ENCODE measurements at regions not wholly inside any gene's neighbourhood (a gene's known extent, or its start where the extent isn't known, plus 50 kb on each side); places are given as distances from the start of the nearest gene placed in this dataset.

DNA sequence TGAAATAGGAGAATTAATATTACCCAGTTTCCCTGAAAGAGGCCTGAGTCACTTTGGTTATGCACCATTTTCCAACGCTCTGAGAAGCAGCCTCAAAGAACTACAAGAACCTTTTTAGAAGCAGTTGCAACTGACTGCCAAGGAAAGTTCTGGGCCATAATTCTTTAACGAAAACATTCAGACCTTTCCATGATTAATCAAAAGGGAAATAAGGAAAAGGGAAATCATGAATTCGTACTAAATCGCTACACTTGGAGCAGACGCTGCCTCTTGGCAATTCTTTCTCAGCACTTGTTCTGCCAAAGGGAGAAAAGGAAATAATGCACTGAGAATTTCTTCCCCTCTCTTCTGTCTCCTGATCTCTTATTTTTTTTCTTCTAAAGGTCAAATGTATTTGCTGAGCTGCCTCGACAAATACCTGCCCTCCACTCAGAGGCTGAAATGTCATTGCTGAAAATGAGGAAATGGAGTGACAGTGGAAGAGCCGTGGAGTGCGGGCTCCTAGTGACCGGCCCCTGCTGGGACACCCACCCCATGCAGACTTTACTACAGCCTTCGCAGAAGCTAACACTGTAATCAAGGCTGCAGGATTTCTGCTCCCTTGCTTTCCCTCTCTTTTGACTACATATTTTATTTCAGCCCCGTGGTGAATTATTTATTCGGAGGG lies 67.9 kb upstream of the GALNT2 start:
- CTCF ChIA-PET: no interaction called here
- no peaks in the 10 kb centered on the region for H3K4me1 Mint-ChIP-seq (ENCODE audit: low read depth)
- intact Hi-C loops (cut with micrococcal nuclease): no loop called here

DNA sequence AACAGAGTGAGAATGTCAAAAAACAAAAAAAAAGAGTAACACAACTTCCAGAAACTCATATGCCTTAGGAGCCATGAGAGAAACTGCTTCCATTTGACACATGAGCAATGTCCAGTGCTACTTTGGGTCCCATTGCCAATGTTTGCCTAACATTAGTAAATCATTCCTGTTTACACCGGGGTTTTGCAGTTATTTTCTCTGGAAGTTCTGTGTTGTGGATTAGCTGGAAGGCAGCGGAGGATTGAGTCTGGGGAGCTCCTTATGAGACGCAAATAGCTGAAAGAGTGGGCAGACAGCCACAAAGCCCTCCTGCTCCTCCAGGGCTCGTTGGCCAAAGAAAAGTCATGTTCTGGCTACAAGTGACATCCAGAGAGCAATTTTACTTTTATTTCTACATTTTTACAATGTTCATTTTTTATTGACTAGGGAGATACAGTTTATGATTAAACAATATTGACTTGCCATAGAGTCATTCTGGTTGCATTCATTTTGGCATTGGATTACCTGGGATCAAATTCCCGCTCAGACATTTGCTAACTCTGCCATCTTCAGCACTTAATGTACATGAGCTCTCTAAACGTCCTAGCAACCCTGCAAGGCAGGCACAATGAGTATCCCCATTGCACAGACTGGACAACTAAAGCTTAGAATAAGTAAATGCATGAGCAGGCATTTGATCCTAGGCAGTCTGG lies 66.4 kb upstream of the GALNT2 start:
- intact Hi-C loops (cut with micrococcal nuclease): no loop called here
- DNase-seq: no peak
- Mint-ChIP-seq H3K4me3 (no peak overlapping the region), H3K27ac (no peak overlapping the region), H3K9me3 (no peaks in the 10 kb centered on the region), H3K36me3 (ENCODE audit: low read depth) (no peaks in the 10 kb centered on the region), H3K27me3 (ENCODE audit: low read depth) (no peaks in the 10 kb centered on the region), H3K4me1 (ENCODE audit: low read depth) (no peaks in the 10 kb centered on the region)
- CTCF ChIA-PET: no interaction called here

More for the DNA sequence above, 67.9 kb upstream of the GALNT2 start:
- DNase-seq: no peak
- no peaks in the 10 kb centered on the region for H3K9me3 Mint-ChIP-seq
- H3K4me3 Mint-ChIP-seq: no peak overlapping the region
- no peaks in the 10 kb centered on the region for H3K36me3 Mint-ChIP-seq (ENCODE audit: low read depth)
- H3K27ac Mint-ChIP-seq: no peak overlapping the region
- no peaks in the 10 kb centered on the region for H3K27me3 Mint-ChIP-seq (ENCODE audit: low read depth)

DNA sequence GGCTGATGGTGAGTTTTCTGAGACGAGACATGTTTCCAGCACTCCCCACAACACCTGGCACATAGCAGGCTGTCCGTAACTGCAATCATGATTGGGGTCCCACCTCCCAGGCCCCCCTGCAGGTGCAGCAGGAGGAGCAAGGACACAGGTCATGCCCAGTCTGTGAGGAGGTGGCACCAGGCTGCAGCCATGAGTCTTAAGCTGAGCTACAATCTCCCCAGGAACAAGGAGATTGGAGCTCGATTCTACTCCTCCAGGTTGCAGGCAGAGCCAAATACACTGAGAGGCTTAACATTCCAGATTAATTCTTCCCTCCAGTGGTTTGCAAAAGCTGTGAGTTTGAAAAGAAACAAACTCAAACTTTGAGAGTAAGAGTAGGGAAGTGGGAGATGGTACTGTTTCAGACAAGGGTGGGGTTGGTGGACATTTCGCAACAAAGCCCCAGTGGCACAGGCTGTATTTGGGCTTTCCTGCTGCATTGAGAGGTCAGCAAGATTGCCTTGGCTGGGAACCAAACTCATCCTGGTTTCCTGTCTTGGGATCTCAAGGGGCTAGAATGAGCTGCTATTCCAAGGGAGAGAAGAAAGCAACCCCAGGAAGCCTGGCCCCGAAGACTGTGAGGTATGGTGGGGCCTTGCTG lies 64.8 kb upstream of the GALNT2 start:
- Mint-ChIP-seq H3K27ac (no peak overlapping the region), H3K27me3 (ENCODE audit: low read depth) (no peaks in the 10 kb centered on the region), H3K4me1 (ENCODE audit: low read depth) (no peaks in the 10 kb centered on the region), H3K36me3 (ENCODE audit: low read depth) (no peaks in the 10 kb centered on the region), H3K9me3 (no peaks in the 10 kb centered on the region), H3K4me3 (no peak overlapping the region)
- CTCF ChIA-PET: no interaction called here
- intact Hi-C loops (cut with micrococcal nuclease): no loop called here
- no peak for DNase-seq

DNA sequence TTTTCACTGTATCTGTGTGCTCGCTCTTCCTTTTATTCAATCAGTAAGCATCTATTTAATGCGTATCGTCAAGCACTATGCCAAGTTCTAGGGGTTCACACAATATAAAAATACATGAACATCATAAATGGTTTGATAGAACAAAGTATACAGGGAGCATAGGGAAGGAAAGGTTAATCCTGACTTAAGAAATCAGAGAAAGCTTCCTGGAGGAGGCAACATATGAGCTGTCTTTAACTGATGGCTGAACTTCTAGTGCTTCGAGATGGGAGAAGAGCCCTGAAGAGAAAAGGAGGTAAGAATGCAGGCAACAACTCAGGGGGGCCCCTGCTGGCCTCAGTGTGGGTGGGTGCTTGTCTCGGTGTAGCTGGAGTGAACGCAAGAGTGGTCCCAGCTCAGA lies 63.6 kb upstream of the GALNT2 start:
- CTCF ChIA-PET: no interaction called here
- Mint-ChIP-seq H3K4me1 (ENCODE audit: low read depth) (no peaks in the 10 kb centered on the region), H3K4me3 (no peak overlapping the region), H3K9me3 (no peaks in the 10 kb centered on the region), H3K27me3 (ENCODE audit: low read depth) (no peaks in the 10 kb centered on the region), H3K36me3 (ENCODE audit: low read depth) (no peaks in the 10 kb centered on the region), H3K27ac (no peak overlapping the region)
- intact Hi-C loops (cut with micrococcal nuclease): no loop called here
- no peak for DNase-seq

DNA sequence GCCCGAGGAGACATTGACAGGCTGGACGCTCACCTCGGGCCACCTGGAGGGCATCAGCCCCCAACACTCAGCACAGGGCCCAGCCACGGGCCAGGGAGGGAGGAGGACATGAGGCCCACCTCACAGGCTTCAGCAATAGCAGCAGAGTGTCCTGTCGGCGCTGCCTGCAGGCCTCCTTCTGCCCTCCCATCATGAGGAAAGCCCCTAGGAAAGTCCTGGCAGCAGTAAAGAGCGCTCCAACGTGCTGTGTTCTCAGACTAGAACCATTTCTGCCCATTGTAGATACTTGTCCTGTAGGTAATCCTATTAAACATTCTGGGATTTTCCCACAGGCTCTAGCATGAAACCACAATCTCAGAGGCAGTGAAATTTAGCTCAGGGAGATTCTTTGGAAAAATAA lies 62.0 kb upstream of the GALNT2 start:
- CTCF ChIA-PET: interaction anchor here (0.7 kb wide), 1 partner anchor 77 kb away, joined by 3 read pairs; no protein-coding TSS in a partner anchor
- no peak overlapping the region for H3K4me3 Mint-ChIP-seq
- H3K36me3 Mint-ChIP-seq (ENCODE audit: low read depth): no peaks in the 10 kb centered on the region
- intact Hi-C loops (cut with micrococcal nuclease): no loop called here
- DNase-seq: no peak
- no peaks in the 10 kb centered on the region for H3K27me3 Mint-ChIP-seq (ENCODE audit: low read depth)
- no peaks in the 10 kb centered on the region for H3K9me3 Mint-ChIP-seq
- H3K27ac Mint-ChIP-seq: no peak overlapping the region
- H3K4me1 Mint-ChIP-seq (ENCODE audit: low read depth): no peaks in the 10 kb centered on the region

DNA sequence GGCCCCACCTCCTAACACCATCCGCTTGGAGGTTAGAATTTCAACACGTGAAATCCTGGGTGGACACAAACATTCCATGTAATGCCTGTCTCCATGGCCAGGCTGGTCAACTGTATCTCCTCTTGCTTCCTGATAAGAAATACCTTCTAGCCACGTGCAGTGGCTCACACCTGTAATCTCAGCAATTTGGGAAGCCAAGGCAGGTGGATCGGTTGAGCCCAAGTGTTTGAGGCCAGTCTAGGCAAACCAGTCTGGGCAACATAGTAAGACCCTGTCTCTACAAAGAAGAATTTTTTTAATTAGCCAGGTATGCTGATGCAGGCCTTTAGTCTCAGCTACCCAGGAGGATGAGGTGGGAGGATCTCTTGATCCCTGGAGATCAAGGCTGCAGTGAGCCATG lies 58.3 kb upstream of the GALNT2 start:
- DNase-seq: no peak
- H3K27me3 Mint-ChIP-seq (ENCODE audit: low read depth): no peaks in the 10 kb centered on the region
- H3K27ac Mint-ChIP-seq: no peak overlapping the region
- H3K36me3 Mint-ChIP-seq (ENCODE audit: low read depth): no peaks in the 10 kb centered on the region
- intact Hi-C loops (cut with micrococcal nuclease): no loop called here
- no peak overlapping the region for H3K4me3 Mint-ChIP-seq
- CTCF ChIA-PET: no interaction called here
- H3K9me3 Mint-ChIP-seq: no peaks in the 10 kb centered on the region
- H3K4me1 Mint-ChIP-seq (ENCODE audit: low read depth): no peaks in the 10 kb centered on the region

DNA sequence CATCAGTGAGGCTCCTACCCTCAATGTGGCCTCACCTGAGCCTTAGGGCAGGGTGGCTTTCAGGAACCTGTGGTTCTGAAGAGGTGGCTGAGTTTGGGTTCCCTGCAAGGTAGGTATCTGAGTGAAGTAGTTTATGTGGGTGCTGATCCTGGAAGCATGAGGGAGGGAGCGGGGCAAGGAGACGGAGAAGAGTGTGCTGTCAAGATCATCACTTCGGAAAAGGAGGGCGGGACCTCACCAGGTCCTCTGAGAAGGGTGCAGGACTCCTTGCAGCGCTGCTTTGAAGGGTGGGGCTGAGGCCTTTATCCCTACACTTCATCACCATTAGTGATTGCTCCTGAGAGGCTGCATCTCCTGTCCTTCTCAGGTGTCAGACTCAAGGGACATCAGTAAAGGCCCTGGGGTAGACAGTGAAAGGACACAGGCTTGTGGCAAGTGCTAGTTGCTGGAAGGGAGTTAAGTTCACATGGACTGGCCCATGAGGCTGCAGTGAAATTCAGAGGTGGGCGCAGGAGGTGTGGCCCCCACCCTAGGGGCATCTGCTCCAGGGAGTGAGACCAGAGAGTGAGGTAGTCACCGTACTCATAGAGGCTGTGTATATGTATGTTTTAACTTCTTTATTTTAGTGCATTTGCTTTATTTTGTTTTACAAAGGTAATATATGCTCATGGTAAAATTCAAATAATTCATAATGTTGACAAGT lies 57.3 kb upstream of the GALNT2 start:
- CTCF ChIA-PET: no interaction called here
- intact Hi-C loops (cut with micrococcal nuclease): no loop called here
- no peaks in the 10 kb centered on the region for H3K9me3 Mint-ChIP-seq

DNA sequence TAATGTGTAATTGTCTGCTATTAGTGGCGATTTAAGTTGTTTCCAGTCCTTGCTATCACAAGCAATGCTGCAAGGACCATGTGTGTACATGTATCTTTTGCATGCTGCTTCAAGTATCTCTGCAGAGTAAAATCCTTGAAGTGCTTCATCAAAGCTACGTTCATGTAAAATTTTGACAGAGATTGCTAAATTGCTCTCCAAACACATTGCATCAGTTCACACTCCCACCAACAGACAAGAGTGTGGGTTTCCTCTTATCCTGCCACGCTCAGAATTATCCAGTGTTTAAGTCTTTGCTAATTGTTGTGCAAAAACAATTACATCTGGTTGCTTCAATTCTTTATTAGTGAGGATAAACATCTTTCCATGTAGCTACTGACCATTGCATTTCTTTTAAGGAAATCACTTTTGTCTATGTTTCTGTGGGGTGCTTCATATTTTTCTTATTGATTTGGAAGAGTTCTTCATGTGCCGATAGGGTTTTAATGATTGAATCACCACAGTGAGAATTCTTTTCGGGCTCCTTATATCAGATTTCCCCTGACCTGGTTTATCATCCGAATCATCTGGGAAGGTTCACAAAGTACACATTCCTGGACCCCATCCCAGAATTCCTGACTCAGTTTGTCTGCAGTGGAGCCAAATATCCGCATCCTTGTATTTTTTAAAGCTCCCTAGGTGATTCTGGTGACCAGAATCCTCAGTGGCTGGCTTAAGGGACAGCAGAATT lies 56.3 kb upstream of the GALNT2 start:
- no peaks in the 10 kb centered on the region for H3K9me3 Mint-ChIP-seq
- intact Hi-C loops (cut with micrococcal nuclease): no loop called here
- no peak overlapping the region for H3K27ac Mint-ChIP-seq
- H3K4me3 Mint-ChIP-seq: no peak overlapping the region
- H3K27me3 Mint-ChIP-seq (ENCODE audit: low read depth): no peaks in the 10 kb centered on the region
- CTCF ChIA-PET: no interaction called here
- H3K4me1 Mint-ChIP-seq (ENCODE audit: low read depth): no peaks in the 10 kb centered on the region
- no peak for DNase-seq
- H3K36me3 Mint-ChIP-seq (ENCODE audit: low read depth): no peaks in the 10 kb centered on the region

More for the DNA sequence above, 57.3 kb upstream of the GALNT2 start:
- no peak for DNase-seq
- Mint-ChIP-seq H3K27ac (no peak overlapping the region), H3K4me3 (no peak overlapping the region), H3K36me3 (ENCODE audit: low read depth) (no peaks in the 10 kb centered on the region), H3K27me3 (ENCODE audit: low read depth) (no peaks in the 10 kb centered on the region), H3K4me1 (ENCODE audit: low read depth) (no peaks in the 10 kb centered on the region)

DNA sequence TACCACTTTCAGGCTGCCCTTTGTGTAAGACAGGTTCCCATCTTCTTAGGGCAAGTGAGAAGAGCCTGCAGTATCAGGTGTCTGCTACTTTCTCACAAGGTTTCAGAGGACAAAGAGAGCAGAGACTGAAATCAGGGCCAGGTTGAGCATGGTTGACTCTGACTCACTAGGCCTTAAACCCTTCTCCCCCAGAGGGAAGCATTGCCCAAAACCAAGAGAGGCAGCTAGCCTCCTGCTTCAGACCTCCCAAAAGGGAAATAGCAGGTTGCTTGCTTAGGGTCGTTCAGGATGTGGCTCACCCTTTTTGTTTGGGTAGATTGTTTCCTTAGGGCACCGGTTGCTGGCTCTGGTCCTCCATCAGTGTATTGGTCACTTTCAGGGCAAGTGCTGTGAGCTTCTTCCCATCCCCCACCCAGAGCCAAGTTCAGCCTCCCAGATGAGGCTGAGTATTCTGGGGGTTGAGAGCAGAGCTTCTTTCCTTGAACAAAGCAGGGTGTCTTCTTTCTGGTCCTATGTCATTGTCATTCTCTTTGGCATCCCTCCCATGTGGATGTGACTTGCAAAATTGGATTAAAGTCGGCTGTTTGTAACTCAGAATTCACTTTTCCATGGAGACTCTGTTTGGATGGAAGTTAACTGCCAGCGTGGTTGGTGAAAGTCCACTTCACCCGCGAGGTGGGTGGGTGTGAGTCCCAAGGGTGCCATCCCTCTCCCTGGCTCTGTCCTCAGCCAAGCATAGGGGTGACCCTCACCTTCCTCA lies 55.5 kb upstream of the GALNT2 start:
- no peaks in the 10 kb centered on the region for H3K36me3 Mint-ChIP-seq (ENCODE audit: low read depth)
- no peaks in the 10 kb centered on the region for H3K4me1 Mint-ChIP-seq (ENCODE audit: low read depth)
- DNase-seq: no peak
- H3K27ac Mint-ChIP-seq: no peak overlapping the region
- H3K27me3 Mint-ChIP-seq (ENCODE audit: low read depth): no peaks in the 10 kb centered on the region
- H3K9me3 Mint-ChIP-seq: no peaks in the 10 kb centered on the region
- H3K4me3 Mint-ChIP-seq: no peak overlapping the region
- CTCF ChIA-PET: no interaction called here
- intact Hi-C loops (cut with micrococcal nuclease): no loop called here

DNA sequence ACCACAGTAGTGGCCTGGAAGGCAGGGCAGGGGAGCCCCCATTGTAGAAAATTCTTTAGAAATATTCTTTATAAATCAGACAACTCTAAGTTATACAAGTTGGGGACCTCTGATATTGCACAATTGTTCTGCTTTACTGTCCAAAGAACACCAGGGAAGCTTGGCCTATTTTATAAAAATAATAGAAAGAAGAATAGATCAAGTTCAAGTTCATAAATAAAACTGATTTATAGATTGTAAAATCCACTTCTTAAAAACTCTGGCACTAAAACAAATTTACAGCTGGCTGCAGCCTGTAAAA lies 55.0 kb upstream of the GALNT2 start:
- Mint-ChIP-seq H3K4me1 (ENCODE audit: low read depth) (no peaks in the 10 kb centered on the region), H3K27ac (no peak overlapping the region), H3K36me3 (ENCODE audit: low read depth) (no peaks in the 10 kb centered on the region), H3K9me3 (no peaks in the 10 kb centered on the region), H3K27me3 (ENCODE audit: low read depth) (no peaks in the 10 kb centered on the region), H3K4me3 (no peak overlapping the region)
- DNase-seq: no peak
- intact Hi-C loops (cut with micrococcal nuclease): no loop called here
- CTCF ChIA-PET: no interaction called here

DNA sequence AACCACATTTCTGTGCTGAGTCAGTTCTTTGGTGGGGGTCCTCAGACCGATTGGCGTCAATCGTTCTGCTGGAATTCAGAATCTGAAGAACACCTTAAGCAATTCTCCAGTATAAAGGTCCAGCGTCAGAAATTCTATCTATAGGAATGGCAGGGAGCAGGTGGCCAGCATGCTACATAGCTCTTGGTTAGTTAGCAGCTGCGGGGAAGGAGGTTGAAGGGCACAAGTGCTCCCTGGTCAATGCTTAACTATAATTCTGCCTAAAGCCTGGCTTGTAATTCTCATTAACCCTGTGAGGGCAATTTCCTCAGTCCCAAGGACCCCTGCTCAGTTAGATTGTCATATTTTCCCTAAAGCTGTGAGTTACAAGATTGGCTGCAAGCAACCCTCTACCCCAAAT lies 54.3 kb upstream of the GALNT2 start:
- no peaks in the 10 kb centered on the region for H3K36me3 Mint-ChIP-seq (ENCODE audit: low read depth)
- H3K27me3 Mint-ChIP-seq (ENCODE audit: low read depth): no peaks in the 10 kb centered on the region
- CTCF ChIA-PET: no interaction called here
- H3K4me3 Mint-ChIP-seq: no peak overlapping the region
- H3K27ac Mint-ChIP-seq: no peak overlapping the region
- no peaks in the 10 kb centered on the region for H3K9me3 Mint-ChIP-seq
- no peaks in the 10 kb centered on the region for H3K4me1 Mint-ChIP-seq (ENCODE audit: low read depth)
- intact Hi-C loops (cut with micrococcal nuclease): no loop called here
- no peak for DNase-seq

DNA sequence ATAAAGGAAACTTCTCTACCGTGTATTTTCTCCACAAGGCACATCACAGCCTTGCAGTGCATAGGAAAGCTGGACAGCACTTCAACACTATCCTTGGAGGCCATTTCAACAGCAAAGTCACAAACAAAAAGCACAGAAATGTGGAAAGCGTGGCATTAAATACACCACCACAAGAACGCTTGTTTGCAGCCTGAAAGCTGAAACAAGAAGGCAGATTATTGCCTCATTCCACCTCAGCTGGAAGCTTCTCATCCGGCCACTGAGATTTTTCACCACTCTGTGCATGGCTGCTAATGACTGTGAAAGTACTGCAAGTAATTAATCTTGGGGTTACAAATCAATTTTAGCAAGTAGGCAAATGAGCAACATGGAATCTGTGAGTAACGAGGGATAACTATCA lies 50.9 kb upstream of the GALNT2 start:
- Mint-ChIP-seq H3K27me3 (ENCODE audit: low read depth) (no peaks in the 10 kb centered on the region), H3K4me1 (ENCODE audit: low read depth) (no peaks in the 10 kb centered on the region), H3K27ac (no peak overlapping the region), H3K9me3 (no peaks in the 10 kb centered on the region), H3K4me3 (no peak overlapping the region), H3K36me3 (ENCODE audit: low read depth) (no peaks in the 10 kb centered on the region)
- no peak for DNase-seq
- CTCF ChIA-PET: no interaction called here
- intact Hi-C loops (cut with micrococcal nuclease): no loop called here
